GM23338 (cell line): ENCODE measurements at regions not wholly inside any gene's neighbourhood (a gene's known extent, or its start where the extent isn't known, plus 50 kb on each side); places are given as distances from the start of the nearest gene placed in this dataset.

Experiments
- EZH2 ChIP-seq: fragments of 200-600 bp; sonication (generic); IDR thresholded peaks from one replicate; pipeline ENCODE4 v1.8.0; 2017; ENCODE audit warnings: antibody characterized with exemption, mild to moderate bottlenecking, low read depth; ENCODE audit not compliant: unreplicated experiment
- EZH2phosphoT487 ChIP-seq: fragments of 200-600 bp; sonication (generic); IDR thresholded peaks from one replicate; pipeline ENCODE4 v1.8.1; 2018; ENCODE audit warnings: antibody characterized with exemption; ENCODE audit not compliant: unreplicated experiment
- POLR2AphosphoS5 ChIP-seq: IDR thresholded peaks from 2 replicates; pipeline ENCODE4 v1.6.1; 2016; ENCODE audit warnings: antibody characterized with exemption, low read depth
- ZNF114 ChIP-seq: fragments of 250-450 bp; sonication (Bioruptor Pico); IDR thresholded peaks from 2 replicates; pipeline ENCODE4 v1.5.0; 2020; ENCODE audit warnings: mild to moderate bottlenecking, moderate library complexity
- ZNF331 ChIP-seq: fragments of 250-450 bp; sonication (Bioruptor Pico); IDR thresholded peaks from 2 replicates; pipeline ENCODE4 v1.5.0; 2020; ENCODE audit warnings: low read depth, mild to moderate bottlenecking, moderate library complexity
- TF ChIP-seq, protein P1 (sequence below), 2 experiments: fragments of 200-600 bp in 1 of 2; sonication (generic) in 1 of 2; conservative IDR thresholded peaks; 2 replicates each; pipeline versions ENCODE4 v1.5.1 to v1.6.1; 2016 to 2017; ENCODE audit warnings: antibody characterized with exemption in 2 of 2, low read depth in 2 of 2, mild to moderate bottlenecking in 2 of 2, moderate library complexity in 1 of 2
- TF ChIP-seq, protein P2 (sequence below): IDR thresholded peaks from 2 replicates; pipeline ENCODE4 v1.6.1; 2016; ENCODE audit warnings: antibody characterized with exemption

GRCh38 chr20:52809003-52809402 lies 163.2 kb upstream of the TSHZ2 start:
- TF ChIP-seq POLR2AphosphoS5 (no peak), EZH2phosphoT487 (no peak), ZNF331 (CRISPR knock-in tag) (no peak), EZH2 (no peak), ZNF114 (no peak)
- TF ChIP-seq, protein P1, sequence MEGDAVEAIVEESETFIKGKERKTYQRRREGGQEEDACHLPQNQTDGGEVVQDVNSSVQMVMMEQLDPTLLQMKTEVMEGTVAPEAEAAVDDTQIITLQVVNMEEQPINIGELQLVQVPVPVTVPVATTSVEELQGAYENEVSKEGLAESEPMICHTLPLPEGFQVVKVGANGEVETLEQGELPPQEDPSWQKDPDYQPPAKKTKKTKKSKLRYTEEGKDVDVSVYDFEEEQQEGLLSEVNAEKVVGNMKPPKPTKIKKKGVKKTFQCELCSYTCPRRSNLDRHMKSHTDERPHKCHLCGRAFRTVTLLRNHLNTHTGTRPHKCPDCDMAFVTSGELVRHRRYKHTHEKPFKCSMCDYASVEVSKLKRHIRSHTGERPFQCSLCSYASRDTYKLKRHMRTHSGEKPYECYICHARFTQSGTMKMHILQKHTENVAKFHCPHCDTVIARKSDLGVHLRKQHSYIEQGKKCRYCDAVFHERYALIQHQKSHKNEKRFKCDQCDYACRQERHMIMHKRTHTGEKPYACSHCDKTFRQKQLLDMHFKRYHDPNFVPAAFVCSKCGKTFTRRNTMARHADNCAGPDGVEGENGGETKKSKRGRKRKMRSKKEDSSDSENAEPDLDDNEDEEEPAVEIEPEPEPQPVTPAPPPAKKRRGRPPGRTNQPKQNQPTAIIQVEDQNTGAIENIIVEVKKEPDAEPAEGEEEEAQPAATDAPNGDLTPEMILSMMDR (conservative IDR thresholded peaks at IDR 0.05; ENCODE audit: low read depth in 2 of 2) = no peak
- TF ChIP-seq, protein P2, sequence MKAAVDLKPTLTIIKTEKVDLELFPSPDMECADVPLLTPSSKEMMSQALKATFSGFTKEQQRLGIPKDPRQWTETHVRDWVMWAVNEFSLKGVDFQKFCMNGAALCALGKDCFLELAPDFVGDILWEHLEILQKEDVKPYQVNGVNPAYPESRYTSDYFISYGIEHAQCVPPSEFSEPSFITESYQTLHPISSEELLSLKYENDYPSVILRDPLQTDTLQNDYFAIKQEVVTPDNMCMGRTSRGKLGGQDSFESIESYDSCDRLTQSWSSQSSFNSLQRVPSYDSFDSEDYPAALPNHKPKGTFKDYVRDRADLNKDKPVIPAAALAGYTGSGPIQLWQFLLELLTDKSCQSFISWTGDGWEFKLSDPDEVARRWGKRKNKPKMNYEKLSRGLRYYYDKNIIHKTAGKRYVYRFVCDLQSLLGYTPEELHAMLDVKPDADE = no peak
